IPS-20b (cell line): ENCODE measurements at regions not wholly inside any gene's neighbourhood (a gene's known extent, or its start where the extent isn't known, plus 50 kb on each side); places are given as distances from the start of the nearest gene placed in this dataset.

Experiments used
- H3K27ac ChIP-seq: one replicate; pipeline ENCODE4 v1.5.1; 2013; ENCODE audit warnings: low read length
- H3K27me3 ChIP-seq: 2 replicates; pipeline ENCODE4 v1.6.1; 2013; ENCODE audit warnings: mild to moderate bottlenecking, low read length, inconsistent platforms; ENCODE audit not compliant: insufficient read depth
- H3K36me3 ChIP-seq: 2 replicates; pipeline ENCODE4 v1.6.1; 2013; ENCODE audit warnings: low read depth, mild to moderate bottlenecking, inconsistent platforms, low read length, moderate library complexity; ENCODE audit not compliant: insufficient read depth
- H3K4me1 ChIP-seq: 2 replicates; pipeline ENCODE4 v1.6.1; 2013; ENCODE audit warnings: mild to moderate bottlenecking, control low read depth, inconsistent platforms, low read length, moderate library complexity; ENCODE audit not compliant: insufficient read depth
- H3K4me3 ChIP-seq: 2 replicates; pipeline ENCODE4 v1.5.1; 2013; ENCODE audit warnings: mild to moderate bottlenecking, low read length, inconsistent platforms
- H3K9ac ChIP-seq: 2 replicates; pipeline ENCODE4 v1.6.1; 2013; ENCODE audit warnings: low read depth, mild to moderate bottlenecking, inconsistent platforms, low read length, moderate library complexity
- H3K9me3 ChIP-seq: 2 replicates; pipeline ENCODE4 v1.6.1; 2013; ENCODE audit warnings: mild to moderate bottlenecking, low read depth, low read length, inconsistent platforms; ENCODE audit not compliant: insufficient read depth

DNA sequence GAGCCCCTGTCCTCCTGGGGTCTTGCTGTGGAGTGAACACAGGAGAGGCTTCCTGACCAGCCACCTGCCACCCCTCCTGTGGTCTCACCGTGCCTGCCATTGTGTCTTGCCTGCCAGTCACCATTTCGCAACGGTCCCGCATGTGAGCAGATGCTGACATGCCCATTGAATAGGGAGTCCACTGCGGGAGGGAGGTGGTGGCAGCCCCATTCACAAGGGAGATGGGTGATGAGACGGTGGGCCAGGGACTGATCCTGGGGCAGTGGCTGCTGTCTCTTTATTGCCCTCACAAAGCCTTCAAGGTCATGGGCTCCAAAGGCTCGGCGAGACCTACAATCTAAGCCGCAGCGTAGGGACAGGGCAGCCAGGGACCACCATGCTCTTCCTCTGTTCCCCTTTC is 76.0 kb upstream of the NPTX2 start:
- Histone ChIP-seq H3K9ac (no peak overlapping the region), H3K27me3 (no peaks in the 10 kb centered on the region), H3K9me3 (no peaks in the 10 kb centered on the region), H3K27ac (no peak overlapping the region), H3K36me3 (no peaks in the 10 kb centered on the region), H3K4me1 (no peaks in the 10 kb centered on the region), H3K4me3 (no peak overlapping the region)

GRCh38 chr7:98539865-98540264 is 77.2 kb upstream of the NPTX2 start:
- Histone ChIP-seq H3K4me1 (no peaks in the 10 kb centered on the region), H3K27ac (no peak overlapping the region), H3K36me3 (no peaks in the 10 kb centered on the region), H3K4me3 (no peak overlapping the region), H3K9me3 (no peaks in the 10 kb centered on the region), H3K27me3 (no peaks in the 10 kb centered on the region), H3K9ac (no peak overlapping the region)

DNA sequence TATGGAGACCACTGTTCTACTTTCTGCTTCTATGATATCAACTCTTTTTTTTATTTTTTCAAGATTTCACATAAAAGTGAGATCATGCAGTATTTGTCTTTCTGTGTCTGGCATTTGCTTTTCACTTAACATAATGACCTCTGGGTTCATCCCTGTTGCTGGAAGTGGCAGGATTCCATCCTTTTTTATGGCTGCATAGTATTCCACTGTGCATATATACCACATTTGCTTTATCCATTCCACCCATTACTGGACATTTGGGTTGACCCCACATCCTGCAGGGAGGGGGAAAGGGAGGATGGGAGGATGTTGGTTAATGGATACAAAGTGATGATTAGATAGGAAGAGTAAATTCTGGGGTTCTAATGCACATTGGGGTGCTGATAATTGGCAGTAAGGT is 80.3 kb upstream of the NPTX2 start:
- Histone ChIP-seq H3K27ac (no peak overlapping the region), H3K4me1 (no peaks in the 10 kb centered on the region), H3K4me3 (no peak overlapping the region), H3K9me3 (no peaks in the 10 kb centered on the region), H3K27me3 (no peaks in the 10 kb centered on the region), H3K9ac (no peak overlapping the region), H3K36me3 (no peaks in the 10 kb centered on the region)

DNA sequence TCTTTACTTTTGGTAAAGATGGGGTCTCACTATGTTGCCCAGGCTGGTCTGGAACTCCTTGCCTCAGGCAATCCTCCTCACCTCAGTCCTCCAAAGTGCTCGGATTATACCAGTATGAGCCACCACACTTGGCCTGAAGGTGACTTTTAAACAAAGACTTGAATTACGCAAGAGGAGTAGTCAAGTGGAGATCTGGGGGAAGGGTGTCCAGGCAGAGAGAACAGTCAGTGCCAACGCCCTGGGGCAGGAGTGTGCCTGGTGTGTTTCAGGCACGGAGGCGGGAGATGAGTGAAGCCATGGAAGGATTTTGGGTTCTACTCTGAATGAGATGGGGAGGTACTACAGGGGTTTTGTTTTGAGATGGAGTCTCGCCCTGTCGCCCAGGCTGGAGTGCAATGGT is 82.6 kb upstream of the NPTX2 start:
- Histone ChIP-seq H3K9ac (no peak overlapping the region), H3K4me3 (no peak overlapping the region), H3K9me3 (no peaks in the 10 kb centered on the region), H3K4me1 (no peaks in the 10 kb centered on the region), H3K36me3 (no peaks in the 10 kb centered on the region), H3K27me3 (no peaks in the 10 kb centered on the region), H3K27ac (no peak overlapping the region)

- Histone ChIP-seq H3K4me1 (no peaks in the 10 kb centered on the region), H3K9ac (no peak overlapping the region), H3K27me3 (no peaks in the 10 kb centered on the region), H3K4me3 (no peak overlapping the region), H3K27ac (no peak overlapping the region), H3K9me3 (no peaks in the 10 kb centered on the region), H3K36me3 (no peaks in the 10 kb centered on the region)
Measured at GRCh38 chr7:98531717-98532116, 85.4 kb upstream of the NPTX2 start.

- H3K4me3 ChIP-seq, result no peak overlapping the region
- H3K9ac ChIP-seq, result no peak overlapping the region
- H3K27ac ChIP-seq, result no peak overlapping the region
- no peaks in the 10 kb centered on the region for H3K27me3 ChIP-seq
- no peaks in the 10 kb centered on the region for H3K36me3 ChIP-seq
- peaks cover 9% of the 10 kb centered on the region; the same call in 1 of the 2 replicates for H3K9me3 ChIP-seq
- H3K4me1 ChIP-seq, result no peaks in the 10 kb centered on the region
Measured at GRCh38 chr7:98528079-98528478, 89.0 kb upstream of the NPTX2 start.

DNA sequence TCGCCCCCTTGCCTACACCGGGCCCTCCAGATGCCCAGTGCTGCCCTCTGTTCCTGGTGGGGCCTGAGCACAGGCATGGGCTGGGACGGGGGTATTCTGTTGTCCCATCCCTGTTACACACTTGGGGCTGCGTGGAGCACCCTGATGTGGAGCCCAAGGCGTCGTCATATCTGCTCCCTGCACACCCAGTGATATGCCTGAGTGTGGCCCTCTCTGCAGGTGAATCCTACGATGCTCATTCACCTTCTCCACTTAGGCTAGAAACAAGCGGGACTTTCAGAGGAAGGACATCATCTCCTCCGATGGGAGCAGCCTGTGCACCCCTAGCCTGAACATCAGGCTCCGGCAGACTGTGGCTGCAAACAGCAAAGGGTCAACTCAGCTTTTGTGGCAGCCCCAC is 91.0 kb upstream of the NPTX2 start:
- Histone ChIP-seq H3K27ac (no peak overlapping the region), H3K4me1 (no peaks in the 10 kb centered on the region), H3K4me3 (no peak overlapping the region), H3K36me3 (no peaks in the 10 kb centered on the region), H3K27me3 (no peaks in the 10 kb centered on the region), H3K9me3 (peaks cover 21% of the 10 kb centered on the region; the same call in 1 of the 2 replicates), H3K9ac (no peak overlapping the region)

DNA sequence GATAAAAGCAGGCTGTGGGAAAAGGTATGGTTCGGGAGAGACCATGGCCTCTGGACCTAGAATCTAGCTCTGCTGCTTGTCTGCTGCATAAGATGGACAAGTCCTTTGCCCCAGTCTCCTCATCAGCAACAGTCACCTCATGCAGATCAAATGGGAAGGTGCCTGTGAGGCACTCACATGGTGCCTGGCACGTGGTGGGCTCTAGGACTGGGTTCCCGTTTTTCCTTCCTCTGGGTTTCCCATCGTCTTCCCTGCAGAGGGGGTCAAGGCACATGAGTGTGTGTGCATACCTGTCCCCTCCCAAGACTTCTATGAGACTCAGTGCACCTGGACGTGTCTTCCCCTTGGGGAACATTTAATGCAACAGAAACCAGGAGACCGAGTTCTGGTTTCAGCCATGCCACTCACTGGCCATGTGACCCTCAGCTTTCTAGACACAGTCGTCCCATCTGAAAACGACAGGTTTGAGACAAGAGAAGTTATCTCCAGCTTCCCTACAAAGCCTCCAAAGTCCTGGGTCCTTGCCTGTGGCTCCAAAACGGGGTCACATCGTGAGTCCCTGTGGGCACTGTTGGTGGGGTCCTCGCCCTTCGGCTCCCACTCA is 95.9 kb upstream of the NPTX2 start:
- no peaks in the 10 kb centered on the region for H3K27me3 ChIP-seq
- no peak overlapping the region for H3K9ac ChIP-seq
- H3K36me3 ChIP-seq, result no peaks in the 10 kb centered on the region
- H3K27ac ChIP-seq, result no peak overlapping the region
- H3K4me1 ChIP-seq, result no peaks in the 10 kb centered on the region
- H3K9me3 ChIP-seq, result peaks cover 21% of the 10 kb centered on the region; the same call in 1 of the 2 replicates
- H3K4me3 ChIP-seq, result no peak overlapping the region

DNA sequence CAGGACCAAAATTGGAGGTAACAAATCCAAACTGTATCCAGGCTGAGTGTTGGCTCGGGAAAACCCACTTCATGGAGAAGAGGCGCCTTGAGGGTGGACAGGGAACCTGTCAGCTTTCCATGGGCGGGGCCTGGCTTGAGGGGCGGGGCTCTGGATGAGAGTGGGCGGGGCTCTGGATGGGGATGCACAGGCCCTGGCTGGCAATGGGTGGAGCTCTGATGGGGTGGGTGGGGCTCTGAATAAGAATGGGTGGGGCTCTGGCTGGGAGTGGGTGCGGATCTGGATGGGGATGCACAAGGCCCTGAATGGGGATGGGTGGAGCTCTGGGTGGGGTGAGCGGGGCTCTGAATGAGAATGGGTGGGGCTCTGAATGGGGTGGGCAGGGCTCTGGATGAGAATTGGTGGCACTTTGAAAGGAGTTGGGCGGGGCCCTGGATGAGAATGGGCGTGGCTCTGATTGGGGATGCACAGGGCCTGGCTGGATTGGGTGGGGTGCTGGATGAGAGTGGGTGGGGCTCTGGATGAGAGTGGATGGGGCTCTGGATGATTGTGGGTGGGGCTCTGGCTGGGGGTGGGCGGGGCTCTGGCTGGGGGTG is 96.6 kb upstream of the NPTX2 start:
- H3K27me3 ChIP-seq, result no peaks in the 10 kb centered on the region
- no peaks in the 10 kb centered on the region for H3K4me1 ChIP-seq
- no peak overlapping the region for H3K4me3 ChIP-seq

GRCh38 chr7:98518159-98518947 is 98.7 kb upstream of the NPTX2 start:
- Histone ChIP-seq H3K4me1 (no peaks in the 10 kb centered on the region), H3K36me3 (no peaks in the 10 kb centered on the region), H3K27ac (no peak overlapping the region), H3K9me3 (peaks cover 14% of the 10 kb centered on the region), H3K4me3 (no peak overlapping the region), H3K9ac (no peak overlapping the region), H3K27me3 (no peaks in the 10 kb centered on the region)

More for the DNA sequence above, 96.6 kb upstream of the NPTX2 start:
- Histone ChIP-seq H3K9me3 (peaks cover 21% of the 10 kb centered on the region), H3K9ac (no peak overlapping the region), H3K36me3 (no peaks in the 10 kb centered on the region), H3K27ac (no peak overlapping the region)

GRCh38 chr7:98515201-98515600 is 101.9 kb upstream of the NPTX2 start:
- Histone ChIP-seq H3K27me3 (no peaks in the 10 kb centered on the region; the same call in 1 of the 2 replicates), H3K9ac (no peak overlapping the region), H3K27ac (no peak overlapping the region), H3K36me3 (no peaks in the 10 kb centered on the region), H3K4me1 (no peaks in the 10 kb centered on the region), H3K4me3 (no peak overlapping the region), H3K9me3 (no peaks in the 10 kb centered on the region; the same call in 1 of the 2 replicates)
